Heart right ventricle (tissue), 16 donors: ENCODE measurements at regions not wholly inside any gene's neighbourhood (a gene's known extent, or its start where the extent isn't known, plus 50 kb on each side); places are given as distances from the start of the nearest gene placed in this dataset.
A peak's percentile ranks its signal among the peaks of the same experiment; 100 is the strongest.

Source experiments
- ATAC-seq, 8 donors: fragments of 200-7000 bp; cut with Tn5 transposase; one replicate each; pipeline ENCODE4 v1.9.1; 2020; ENCODE audit warnings: mild to moderate bottlenecking in 8 of 8, moderate library complexity in 8 of 8, moderate number of reproducible peaks in 1 of 8
- DNase-seq, 2 donors: peaks; one replicate each; pipeline ENCODE4 v3.0.0-alpha.2; 2020
- H3K27ac ChIP-seq, 10 donors: fragments of 200-600 bp; sonication (generic) in 2 of 10; one replicate each; pipeline versions ENCODE4 v1.5.0 to v1.8.0; 2020 to 2022; ENCODE audit warnings: mild to moderate bottlenecking in 3 of 10
- H3K27me3 ChIP-seq, 7 donors: fragments of 200-600 bp; one replicate each; pipeline ENCODE4 v1.8.0; 2021 to 2022; ENCODE audit warnings: mild to moderate bottlenecking in 2 of 7
- H3K36me3 ChIP-seq, 9 donors: fragments of 200-600 bp; sonication (generic) in 1 of 9; one replicate each; pipeline versions ENCODE4 v1.5.0 to v1.8.0; 2020 to 2022; ENCODE audit warnings: mild to moderate bottlenecking in 2 of 9
- H3K4me1 ChIP-seq, 9 donors: fragments of 200-600 bp; sonication (generic) in 1 of 9; one replicate each; pipeline versions ENCODE4 v1.5.0 to v1.8.0; 2020 to 2022; ENCODE audit warnings: mild to moderate bottlenecking in 4 of 9
- H3K4me3 ChIP-seq, 10 donors: fragments of 200-600 bp; sonication (generic) in 2 of 10; one replicate each; pipeline versions ENCODE4 v1.5.0 to v1.8.0; 2020 to 2022; ENCODE audit warnings: mild to moderate bottlenecking in 7 of 10, moderate library complexity in 2 of 10
- H3K9me3 ChIP-seq, 11 donors: fragments of 200-600 bp in 10 of 11; sonication (generic) in 2 of 11; one replicate each; pipeline versions ENCODE4 v1.5.0 to v1.8.0; 2013 to 2022; ENCODE audit warnings: mild to moderate bottlenecking in 2 of 11, control low read depth in 1 of 11, moderate library complexity in 1 of 11
- WGBS, 2 donors: extraction: QIAGEN DNeasy Blood & Tissue Kit; methylation state at CpG; one replicate each; pipeline ENCODE4 v1.1.7; 2013; ENCODE audit warnings: inconsistent platforms in 1 of 2; 5-methylcytosine and 5-hydroxymethylcytosine counted together
- intact Hi-C, 10 donors: fragments of 100-400 bp; cut with DNase I; formaldehyde crosslinking; loops; one replicate each; pipeline versions ENCODE4 v1.11.1 to v1.14.2; 2022
- TF ChIP-seq, protein P1 (sequence below), 9 donors: fragments of 200-600 bp; sonication (generic) in 2 of 9; IDR thresholded peaks; one replicate each; pipeline versions ENCODE4 v1.5.0 to v1.8.0; 2021 to 2022; ENCODE audit warnings: antibody characterized with exemption in 9 of 9, mild to moderate bottlenecking in 5 of 9, moderate library complexity in 1 of 9
- donor health status: Arrhythmogenic right ventricular cardiomyopathy.
- donor health status: ischemic (EF 13 %, LVEDD 7.1; RV severe dilation, severe dysfunction).
- donor health status: healthy with polysubstance abuse.
- donor health status: DM: no; HTN: yes; CAD: no.
- donor health status: DM: no; HTN: no; CAD: no.
- donor health status: ischemic (EF 25% LVEDD 6.9; RV normal size, moderate dysfunction).
- donor health status: ischemic (EF 25% LVEDD 5.7; RV mildly dilated, moderate dysfunction).
- donor health status: healthy.
- donor health status: DM: yes; HTN: yes; CAD: no.
- donor health status: Ischemic cardiomyopathy.
- donor health status: ischemic (EF 35%, LVEDD 5.7; RV mildly dilated, moderate dysfunction).
- donor health status: nonischemic (EF 11% LVEDD 7.7; RV severe dilation, severe dysfunction).
- donor health status: DM: yes; HTN: yes; CAD: no.
- donor health status: PGD.
- donor health status: ischemic (EF 29% LVEDD 5.4; RV normal size, mild dysfunction).
- donor health status: nonischemic (EF 23%, LVEDD 6.1; RV moderate dilation, normal function).

DNA sequence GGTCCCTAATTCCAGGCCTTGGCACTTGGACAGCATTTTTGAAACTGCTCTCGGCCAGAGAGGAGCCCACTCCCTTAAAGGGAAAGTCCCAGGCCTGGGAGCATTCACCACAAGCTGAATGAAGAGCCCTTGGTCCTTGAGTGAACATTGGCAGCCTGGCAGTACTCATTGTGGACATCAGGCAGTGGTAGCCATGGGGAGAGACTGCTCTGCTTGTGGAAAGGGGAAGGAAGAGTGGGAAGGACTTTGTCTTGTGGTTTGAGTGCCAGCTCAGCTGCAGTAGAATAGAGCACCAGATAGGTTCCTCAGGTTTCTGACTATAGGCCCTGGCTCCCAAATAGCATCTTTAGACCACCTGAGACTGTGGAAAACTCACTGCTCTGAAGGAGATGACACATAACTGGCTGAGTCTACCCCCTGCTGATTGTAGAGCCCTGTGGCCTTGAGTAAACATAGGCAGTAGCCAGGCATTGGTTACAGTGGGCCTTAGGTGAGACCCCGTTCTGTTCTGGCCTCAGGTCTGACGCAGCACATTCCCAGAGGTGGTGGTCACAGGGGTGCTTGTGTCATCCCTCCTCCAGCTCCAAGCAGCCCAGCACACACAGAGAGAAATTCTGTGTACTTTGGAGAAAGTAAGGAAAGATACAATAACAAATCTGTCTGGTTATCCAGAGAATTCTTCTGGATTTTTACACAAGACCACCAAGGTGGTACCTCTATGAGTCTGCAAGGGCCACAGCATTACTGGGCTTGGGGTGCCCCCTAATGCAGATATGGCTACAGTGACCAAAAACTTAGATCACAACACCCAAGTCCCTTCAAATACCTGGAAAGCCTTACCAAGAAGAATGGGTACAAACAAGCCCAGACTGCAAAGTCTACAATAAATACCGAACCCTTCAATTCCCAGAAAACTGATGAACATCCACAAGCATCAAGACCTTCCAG lies 153.8 kb downstream of the GNAI1 start:
- no peak for ATAC-seq
- Histone ChIP-seq H3K27me3 (no peaks in the 10 kb centered on the region), H3K36me3 (no peaks in the 10 kb centered on the region), H3K27ac (no peak overlapping the region), H3K4me3 (no peak overlapping the region), H3K4me1 (peaks cover 0 to 8% (median 0%) of the 10 kb centered on the region in 9 donors), H3K9me3 (peaks cover 0 to 5% (median 0%) of the 10 kb centered on the region in 11 donors)
- intact Hi-C loops, result loop anchor here in 6 of 10 donors (5.0 to 10.0 kb wide), 5 partner anchors 154 to 231 kb away; partner anchors contain the start of gene GNAI1 (in 3 of the 6)
- WGBS, 2 donors, result 82 to 86% methylated on average over 4 of the region's 4 CpGs
- no peak for DNase-seq
- TF ChIP-seq, protein P1, sequence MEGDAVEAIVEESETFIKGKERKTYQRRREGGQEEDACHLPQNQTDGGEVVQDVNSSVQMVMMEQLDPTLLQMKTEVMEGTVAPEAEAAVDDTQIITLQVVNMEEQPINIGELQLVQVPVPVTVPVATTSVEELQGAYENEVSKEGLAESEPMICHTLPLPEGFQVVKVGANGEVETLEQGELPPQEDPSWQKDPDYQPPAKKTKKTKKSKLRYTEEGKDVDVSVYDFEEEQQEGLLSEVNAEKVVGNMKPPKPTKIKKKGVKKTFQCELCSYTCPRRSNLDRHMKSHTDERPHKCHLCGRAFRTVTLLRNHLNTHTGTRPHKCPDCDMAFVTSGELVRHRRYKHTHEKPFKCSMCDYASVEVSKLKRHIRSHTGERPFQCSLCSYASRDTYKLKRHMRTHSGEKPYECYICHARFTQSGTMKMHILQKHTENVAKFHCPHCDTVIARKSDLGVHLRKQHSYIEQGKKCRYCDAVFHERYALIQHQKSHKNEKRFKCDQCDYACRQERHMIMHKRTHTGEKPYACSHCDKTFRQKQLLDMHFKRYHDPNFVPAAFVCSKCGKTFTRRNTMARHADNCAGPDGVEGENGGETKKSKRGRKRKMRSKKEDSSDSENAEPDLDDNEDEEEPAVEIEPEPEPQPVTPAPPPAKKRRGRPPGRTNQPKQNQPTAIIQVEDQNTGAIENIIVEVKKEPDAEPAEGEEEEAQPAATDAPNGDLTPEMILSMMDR (IDR thresholded peaks at IDR 0.05), result peak in 7 of 9 donors; percentile 18 to 62 (median 37)

DNA sequence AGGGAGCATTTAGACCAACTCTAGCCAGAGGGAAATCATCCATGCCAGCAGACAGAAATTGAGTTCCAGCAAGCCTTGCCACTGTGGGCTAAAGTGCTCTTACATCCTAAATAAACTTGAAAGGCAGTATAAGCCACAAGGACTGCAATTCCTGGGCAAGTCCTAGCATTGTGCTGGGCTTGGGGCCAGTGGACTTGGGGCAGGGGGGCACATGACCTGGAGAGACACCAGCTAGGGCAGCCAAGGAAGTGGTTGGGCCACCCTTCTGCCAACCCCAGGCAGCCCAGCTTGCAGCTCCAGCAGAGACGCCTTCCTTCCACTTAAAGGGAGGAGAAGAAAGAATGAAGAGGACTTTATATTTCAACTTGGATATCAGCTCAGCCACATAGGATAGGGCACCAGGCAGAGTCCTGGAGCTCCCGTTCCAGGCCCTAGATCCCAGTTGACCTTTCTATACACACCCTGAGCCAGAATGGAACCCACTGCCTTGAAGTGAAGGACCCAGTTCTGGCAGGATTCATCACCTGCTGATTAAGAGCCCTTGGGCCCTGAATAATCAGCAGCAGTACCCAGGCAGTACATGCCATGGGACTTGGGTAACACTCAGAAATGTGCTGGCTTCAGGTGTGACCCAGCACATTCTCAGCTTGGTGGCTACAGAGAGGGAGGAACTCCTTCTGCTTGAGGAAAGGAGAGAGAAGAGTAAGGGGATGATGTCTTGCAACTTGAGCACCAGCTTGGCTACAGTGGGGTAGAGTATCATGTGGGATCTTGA lies 153.0 kb downstream of the GNAI1 start:
- no peak for ATAC-seq
- intact Hi-C loops, result loop anchor here in 6 of 10 donors (5.0 to 10.0 kb wide), 5 partner anchors 153 to 230 kb away; partner anchors contain the start of gene GNAI1 (in 3 of the 6)

DNA sequence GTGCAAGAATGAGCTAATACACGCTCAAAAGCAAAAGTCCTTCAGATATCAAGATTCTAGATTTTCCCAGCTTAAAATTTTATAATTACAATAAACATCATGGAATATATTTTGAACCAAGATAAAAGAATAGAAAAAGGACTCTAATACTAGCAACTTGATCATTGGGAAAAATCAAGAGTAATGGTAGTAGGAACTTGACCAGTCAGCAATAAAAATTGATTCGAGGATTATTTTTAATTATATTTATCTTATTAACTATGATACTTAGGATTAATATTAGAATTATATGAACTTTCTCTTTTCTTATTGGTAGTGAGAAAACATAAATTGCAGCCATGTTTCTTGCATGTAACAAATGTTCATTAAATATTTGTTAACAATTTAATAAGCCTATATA lies 152.0 kb downstream of the GNAI1 start:
- peaks cover 0 to 8% (median 0%) of the 10 kb centered on the region in 9 donors for H3K4me1 ChIP-seq
- TF ChIP-seq, protein P1 (IDR thresholded peaks at IDR 0.05), result no peak
- H3K4me3 ChIP-seq, result no peak overlapping the region
- H3K27ac ChIP-seq, result no peak overlapping the region
- peaks cover 0 to 5% (median 0%) of the 10 kb centered on the region in 11 donors for H3K9me3 ChIP-seq
- H3K36me3 ChIP-seq, result no peaks in the 10 kb centered on the region
- H3K27me3 ChIP-seq, result no peaks in the 10 kb centered on the region
- 99 to 100% methylated on average over 2 of the region's 2 CpGs for WGBS, 2 donors
- intact Hi-C loops, result loop anchor here in 6 of 10 donors (5.0 to 10.0 kb wide), 5 partner anchors 152 to 229 kb away; partner anchors contain the start of gene GNAI1 (in 3 of the 6)
- ATAC-seq, result no peak
- DNase-seq, result no peak

More for the DNA sequence above, 153.0 kb downstream of the GNAI1 start:
- no peak overlapping the region for H3K27ac ChIP-seq
- DNase-seq, result no peak
- no peaks in the 10 kb centered on the region for H3K36me3 ChIP-seq
- WGBS, 2 donors, result 80 to 81% methylated on average over 2 of the region's 2 CpGs
- TF ChIP-seq, protein P1 (IDR thresholded peaks at IDR 0.05), result no peak
- H3K4me1 ChIP-seq, result peaks cover 0 to 8% (median 0%) of the 10 kb centered on the region in 9 donors
- H3K9me3 ChIP-seq, result peaks cover 0 to 5% (median 0%) of the 10 kb centered on the region in 11 donors
- no peak overlapping the region for H3K4me3 ChIP-seq
- H3K27me3 ChIP-seq, result no peaks in the 10 kb centered on the region

DNA sequence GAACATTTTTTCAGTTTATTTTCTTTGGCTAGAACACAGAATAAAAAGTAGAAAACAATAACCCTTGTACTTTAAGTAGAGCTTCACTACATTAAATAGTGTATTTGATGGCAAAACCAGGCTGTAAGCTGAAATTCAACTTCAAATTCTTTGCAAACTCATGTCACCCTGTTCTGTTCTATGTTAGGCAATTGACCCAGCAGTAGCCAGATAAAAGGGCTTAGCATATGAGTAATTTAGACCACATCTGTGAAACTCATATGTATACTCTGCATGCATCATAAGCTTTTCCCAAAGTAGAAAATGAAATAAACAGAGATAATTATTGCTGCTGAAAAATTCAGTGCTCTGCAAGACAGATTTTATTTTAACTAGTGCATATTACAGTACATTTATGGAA lies 150.2 kb downstream of the GNAI1 start:
- DNase-seq (no peak), ATAC-seq (peak in 7 of 8 donors; percentile 27 to 88 (median 74))
- Histone ChIP-seq H3K27ac (no peak overlapping the region), H3K4me3 (peak overlapping the region in 1 of 10 donors; percentile 5), H3K9me3 (no peaks in the 10 kb centered on the region), H3K27me3 (no peaks in the 10 kb centered on the region), H3K36me3 (no peaks in the 10 kb centered on the region), H3K4me1 (peaks cover 0 to 16% (median under 1%) of the 10 kb centered on the region in 9 donors)
- TF ChIP-seq, protein P1 (IDR thresholded peaks at IDR 0.05), result no peak
- intact Hi-C loops, result loop anchor here in 6 of 10 donors (5.0 to 10.0 kb wide), 5 partner anchors 150 to 228 kb away; partner anchors contain the start of gene GNAI1 (in 3 of the 6)
